WTC11 (cell line): ENCODE measurements at regions not wholly inside any gene's neighbourhood (a gene's known extent, or its start where the extent isn't known, plus 50 kb on each side); places are given as distances from the start of the nearest gene placed in this dataset.

Experiments
- ATAC-seq: fragments of 200-7000 bp; cut with Tn5 transposase; 2 replicates; pipeline ENCODE4 v1.10.0; 2021; ENCODE audit warnings: mild to moderate bottlenecking, moderate library complexity
- CTCF ChIA-PET: fragments of 300-600 bp; sonication (Branson Sonifier 250); formaldehyde crosslinking; loops from one replicate; lab custom pipeline; 2021; ENCODE audit warnings: antibody characterized with exemption; lab: Charles Lee
- POLR2A ChIA-PET: fragments of 350-600 bp; sonication (Branson Sonifier 250); formaldehyde crosslinking; loops from one replicate; lab custom pipeline; 2021; ENCODE audit warnings: antibody characterized with exemption; lab: Charles Lee
- DNase-seq: peaks from one replicate; pipeline ENCODE4 v3.0.0; 2021; ENCODE audit warnings: low spot score
- H3K27ac Mint-ChIP-seq: 2 replicates; pipeline ENCODE4 v1.8.0; 2021; ENCODE audit warnings: mixed read lengths
- H3K27me3 Mint-ChIP-seq: 2 replicates; pipeline ENCODE4 v1.8.0; 2021; ENCODE audit warnings: low read depth, mild to moderate bottlenecking, moderate library complexity, mixed read lengths
- H3K36me3 Mint-ChIP-seq: 2 replicates; pipeline ENCODE4 v1.8.0; 2021; ENCODE audit warnings: mixed read lengths
- H3K4me1 Mint-ChIP-seq: 2 replicates; pipeline ENCODE4 v1.8.0; 2022; ENCODE audit warnings: mixed read lengths
- H3K4me3 Mint-ChIP-seq: 2 replicates; pipeline ENCODE4 v1.8.0; 2021; ENCODE audit warnings: mild to moderate bottlenecking, moderate library complexity, mixed read lengths
- H3K9me3 Mint-ChIP-seq: 2 replicates; pipeline ENCODE4 v1.8.0; 2021; ENCODE audit warnings: mixed read lengths
- CBFB ChIP-seq: sonication (generic); formaldehyde crosslinking; IDR thresholded peaks from 2 replicates; pipeline ENCODE4 v1.8.1; 2022; ENCODE audit warnings: mild to moderate bottlenecking, low read depth, missing genetic modification reagents
- FOXP1 ChIP-seq: sonication (generic); formaldehyde crosslinking; IDR thresholded peaks from 2 replicates; pipeline ENCODE4 v1.8.0; 2022; ENCODE audit warnings: missing genetic modification reagents, mild to moderate bottlenecking, moderate library complexity, borderline replicate concordance
- IRF2 ChIP-seq: sonication (generic); formaldehyde crosslinking; IDR thresholded peaks from 2 replicates; pipeline ENCODE4 v1.8.0; 2022; ENCODE audit warnings: low read depth, missing genetic modification reagents, borderline replicate concordance
- ZNF232 ChIP-seq: sonication (generic); formaldehyde crosslinking; IDR thresholded peaks from 2 replicates; pipeline ENCODE4 v1.8.0; 2022; ENCODE audit warnings: mild to moderate bottlenecking, missing genetic modification reagents
- ZNF671 ChIP-seq: fragments of 250-450 bp; sonication (Bioruptor Pico); IDR thresholded peaks from 2 replicates; pipeline ENCODE4 v1.8.0; 2021; ENCODE audit warnings: mild to moderate bottlenecking
- TF ChIP-seq, protein P1 (sequence below): fragments of 250-450 bp; sonication (Bioruptor Pico); IDR thresholded peaks from 2 replicates; pipeline ENCODE4 v1.9.0; 2021; ENCODE audit warnings: mild to moderate bottlenecking
- TF ChIP-seq, protein P2 (sequence below): fragments of 250-450 bp; sonication (Bioruptor Pico); IDR thresholded peaks from 2 replicates; pipeline ENCODE4 v1.9.0; 2021; ENCODE audit warnings: mild to moderate bottlenecking, borderline replicate concordance
- TF ChIP-seq, protein P3 (sequence below): fragments of 250-450 bp; sonication (Bioruptor Pico); IDR thresholded peaks from 2 replicates; pipeline ENCODE4 v1.8.0; 2021; ENCODE audit warnings: mild to moderate bottlenecking
- TF ChIP-seq, protein P4 (sequence below): sonication (generic); formaldehyde crosslinking; IDR thresholded peaks from 2 replicates; pipeline ENCODE4 v1.8.0; 2022; ENCODE audit warnings: missing genetic modification reagents
- TF ChIP-seq, protein P5 (sequence below): fragments of 250-450 bp; sonication (Bioruptor Pico); IDR thresholded peaks from 2 replicates; pipeline ENCODE4 v2.1.2; 2022; ENCODE audit warnings: mild to moderate bottlenecking, moderate library complexity

DNA sequence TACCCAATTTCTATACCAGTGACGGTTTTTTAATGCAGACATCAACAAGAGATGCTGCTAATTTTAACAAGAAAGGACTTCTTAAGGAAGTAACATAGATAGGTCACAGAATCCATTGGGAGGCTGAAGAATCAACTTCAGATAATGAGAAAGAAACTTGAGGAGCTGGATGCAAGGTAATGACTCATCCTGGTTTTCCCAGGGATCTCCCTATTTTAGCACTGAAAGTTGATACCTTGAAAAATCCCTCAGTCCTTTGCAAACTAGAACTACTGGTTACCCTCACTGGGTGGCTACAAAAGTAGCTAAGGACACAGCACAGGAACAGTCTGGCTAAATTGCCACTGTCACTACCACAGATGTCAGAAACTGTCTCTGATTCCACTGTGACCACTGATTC is 561.9 kb downstream of the FLRT2 start (continued):
- TF ChIP-seq ZNF671 (CRISPR knock-in tag) (no peak), CBFB (CRISPR knock-in tag) (no peak), FOXP1 (no peak)

DNA sequence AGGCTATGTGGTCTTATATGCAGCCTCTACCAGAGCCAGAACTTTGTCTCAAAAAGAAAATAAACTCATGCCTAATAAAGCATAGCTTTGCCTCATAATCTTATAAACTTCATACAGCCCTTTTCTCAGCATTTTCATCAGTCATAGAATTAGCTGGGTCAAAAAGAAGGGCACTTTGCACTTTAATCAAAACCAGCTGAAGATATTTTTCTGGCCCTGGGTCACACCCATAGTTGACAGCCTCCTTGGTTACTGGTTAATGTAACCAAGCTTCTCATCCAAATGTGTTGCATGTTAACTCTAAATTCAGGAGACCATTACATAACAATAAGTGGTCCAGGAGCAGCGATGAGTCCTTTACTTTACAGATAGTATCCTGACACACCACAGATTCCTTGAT is 558.2 kb downstream of the FLRT2 start:
- CTCF ChIA-PET, result interaction anchor here (1.0 kb wide), 1 partner anchor 778 kb away, joined by 3 read pairs; no protein-coding TSS in a partner anchor
- no peak overlapping the region for H3K27ac Mint-ChIP-seq
- POLR2A ChIA-PET, result no interaction called here

More for the DNA sequence above, 558.2 kb downstream of the FLRT2 start:
- Mint-ChIP-seq H3K27me3 (no peaks in the 10 kb centered on the region), H3K9me3 (peaks cover 12% of the 10 kb centered on the region), H3K4me3 (no peak overlapping the region), H3K36me3 (peaks cover 3% of the 10 kb centered on the region; the same call in 1 of the 2 replicates), H3K4me1 (peaks cover 31% of the 10 kb centered on the region)
- no peak for ATAC-seq
- TF ChIP-seq IRF2 (CRISPR knock-in tag), result no peak
- TF ChIP-seq, protein P1, sequence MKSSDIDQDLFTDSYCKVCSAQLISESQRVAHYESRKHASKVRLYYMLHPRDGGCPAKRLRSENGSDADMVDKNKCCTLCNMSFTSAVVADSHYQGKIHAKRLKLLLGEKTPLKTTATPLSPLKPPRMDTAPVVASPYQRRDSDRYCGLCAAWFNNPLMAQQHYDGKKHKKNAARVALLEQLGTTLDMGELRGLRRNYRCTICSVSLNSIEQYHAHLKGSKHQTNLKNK (CRISPR knock-in tag), result no peak
- TF ChIP-seq, protein P2, sequence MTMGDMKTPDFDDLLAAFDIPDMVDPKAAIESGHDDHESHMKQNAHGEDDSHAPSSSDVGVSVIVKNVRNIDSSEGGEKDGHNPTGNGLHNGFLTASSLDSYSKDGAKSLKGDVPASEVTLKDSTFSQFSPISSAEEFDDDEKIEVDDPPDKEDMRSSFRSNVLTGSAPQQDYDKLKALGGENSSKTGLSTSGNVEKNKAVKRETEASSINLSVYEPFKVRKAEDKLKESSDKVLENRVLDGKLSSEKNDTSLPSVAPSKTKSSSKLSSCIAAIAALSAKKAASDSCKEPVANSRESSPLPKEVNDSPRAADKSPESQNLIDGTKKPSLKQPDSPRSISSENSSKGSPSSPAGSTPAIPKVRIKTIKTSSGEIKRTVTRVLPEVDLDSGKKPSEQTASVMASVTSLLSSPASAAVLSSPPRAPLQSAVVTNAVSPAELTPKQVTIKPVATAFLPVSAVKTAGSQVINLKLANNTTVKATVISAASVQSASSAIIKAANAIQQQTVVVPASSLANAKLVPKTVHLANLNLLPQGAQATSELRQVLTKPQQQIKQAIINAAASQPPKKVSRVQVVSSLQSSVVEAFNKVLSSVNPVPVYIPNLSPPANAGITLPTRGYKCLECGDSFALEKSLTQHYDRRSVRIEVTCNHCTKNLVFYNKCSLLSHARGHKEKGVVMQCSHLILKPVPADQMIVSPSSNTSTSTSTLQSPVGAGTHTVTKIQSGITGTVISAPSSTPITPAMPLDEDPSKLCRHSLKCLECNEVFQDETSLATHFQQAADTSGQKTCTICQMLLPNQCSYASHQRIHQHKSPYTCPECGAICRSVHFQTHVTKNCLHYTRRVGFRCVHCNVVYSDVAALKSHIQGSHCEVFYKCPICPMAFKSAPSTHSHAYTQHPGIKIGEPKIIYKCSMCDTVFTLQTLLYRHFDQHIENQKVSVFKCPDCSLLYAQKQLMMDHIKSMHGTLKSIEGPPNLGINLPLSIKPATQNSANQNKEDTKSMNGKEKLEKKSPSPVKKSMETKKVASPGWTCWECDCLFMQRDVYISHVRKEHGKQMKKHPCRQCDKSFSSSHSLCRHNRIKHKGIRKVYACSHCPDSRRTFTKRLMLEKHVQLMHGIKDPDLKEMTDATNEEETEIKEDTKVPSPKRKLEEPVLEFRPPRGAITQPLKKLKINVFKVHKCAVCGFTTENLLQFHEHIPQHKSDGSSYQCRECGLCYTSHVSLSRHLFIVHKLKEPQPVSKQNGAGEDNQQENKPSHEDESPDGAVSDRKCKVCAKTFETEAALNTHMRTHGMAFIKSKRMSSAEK (CRISPR knock-in tag), result no peak
- no peak for TF ChIP-seq ZNF232 (CRISPR knock-in tag)
- TF ChIP-seq, protein P3, sequence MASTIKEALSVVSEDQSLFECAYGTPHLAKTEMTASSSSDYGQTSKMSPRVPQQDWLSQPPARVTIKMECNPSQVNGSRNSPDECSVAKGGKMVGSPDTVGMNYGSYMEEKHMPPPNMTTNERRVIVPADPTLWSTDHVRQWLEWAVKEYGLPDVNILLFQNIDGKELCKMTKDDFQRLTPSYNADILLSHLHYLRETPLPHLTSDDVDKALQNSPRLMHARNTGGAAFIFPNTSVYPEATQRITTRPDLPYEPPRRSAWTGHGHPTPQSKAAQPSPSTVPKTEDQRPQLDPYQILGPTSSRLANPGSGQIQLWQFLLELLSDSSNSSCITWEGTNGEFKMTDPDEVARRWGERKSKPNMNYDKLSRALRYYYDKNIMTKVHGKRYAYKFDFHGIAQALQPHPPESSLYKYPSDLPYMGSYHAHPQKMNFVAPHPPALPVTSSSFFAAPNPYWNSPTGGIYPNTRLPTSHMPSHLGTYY (CRISPR knock-in tag), result no peak
- TF ChIP-seq, protein P4, sequence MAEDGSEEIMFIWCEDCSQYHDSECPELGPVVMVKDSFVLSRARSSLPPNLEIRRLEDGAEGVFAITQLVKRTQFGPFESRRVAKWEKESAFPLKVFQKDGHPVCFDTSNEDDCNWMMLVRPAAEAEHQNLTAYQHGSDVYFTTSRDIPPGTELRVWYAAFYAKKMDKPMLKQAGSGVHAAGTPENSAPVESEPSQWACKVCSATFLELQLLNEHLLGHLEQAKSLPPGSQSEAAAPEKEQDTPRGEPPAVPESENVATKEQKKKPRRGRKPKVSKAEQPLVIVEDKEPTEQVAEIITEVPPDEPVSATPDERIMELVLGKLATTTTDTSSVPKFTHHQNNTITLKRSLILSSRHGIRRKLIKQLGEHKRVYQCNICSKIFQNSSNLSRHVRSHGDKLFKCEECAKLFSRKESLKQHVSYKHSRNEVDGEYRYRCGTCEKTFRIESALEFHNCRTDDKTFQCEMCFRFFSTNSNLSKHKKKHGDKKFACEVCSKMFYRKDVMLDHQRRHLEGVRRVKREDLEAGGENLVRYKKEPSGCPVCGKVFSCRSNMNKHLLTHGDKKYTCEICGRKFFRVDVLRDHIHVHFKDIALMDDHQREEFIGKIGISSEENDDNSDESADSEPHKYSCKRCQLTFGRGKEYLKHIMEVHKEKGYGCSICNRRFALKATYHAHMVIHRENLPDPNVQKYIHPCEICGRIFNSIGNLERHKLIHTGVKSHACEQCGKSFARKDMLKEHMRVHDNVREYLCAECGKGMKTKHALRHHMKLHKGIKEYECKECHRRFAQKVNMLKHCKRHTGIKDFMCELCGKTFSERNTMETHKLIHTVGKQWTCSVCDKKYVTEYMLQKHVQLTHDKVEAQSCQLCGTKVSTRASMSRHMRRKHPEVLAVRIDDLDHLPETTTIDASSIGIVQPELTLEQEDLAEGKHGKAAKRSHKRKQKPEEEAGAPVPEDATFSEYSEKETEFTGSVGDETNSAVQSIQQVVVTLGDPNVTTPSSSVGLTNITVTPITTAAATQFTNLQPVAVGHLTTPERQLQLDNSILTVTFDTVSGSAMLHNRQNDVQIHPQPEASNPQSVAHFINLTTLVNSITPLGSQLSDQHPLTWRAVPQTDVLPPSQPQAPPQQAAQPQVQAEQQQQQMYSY (CRISPR knock-in tag), result no peak
- TF ChIP-seq, protein P5, sequence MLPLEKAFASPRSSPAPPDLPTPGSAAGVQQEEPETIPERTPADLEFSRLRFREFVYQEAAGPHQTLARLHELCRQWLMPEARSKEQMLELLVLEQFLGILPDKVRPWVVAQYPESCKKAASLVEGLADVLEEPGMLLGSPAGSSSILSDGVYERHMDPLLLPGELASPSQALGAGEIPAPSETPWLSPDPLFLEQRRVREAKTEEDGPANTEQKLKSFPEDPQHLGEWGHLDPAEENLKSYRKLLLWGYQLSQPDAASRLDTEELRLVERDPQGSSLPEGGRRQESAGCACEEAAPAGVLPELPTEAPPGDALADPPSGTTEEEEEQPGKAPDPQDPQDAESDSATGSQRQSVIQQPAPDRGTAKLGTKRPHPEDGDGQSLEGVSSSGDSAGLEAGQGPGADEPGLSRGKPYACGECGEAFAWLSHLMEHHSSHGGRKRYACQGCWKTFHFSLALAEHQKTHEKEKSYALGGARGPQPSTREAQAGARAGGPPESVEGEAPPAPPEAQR (CRISPR knock-in tag), result no peak
- DNase-seq, result no peak
